Keratinocyte (primary cell): ENCODE measurements at regions not wholly inside any gene's neighbourhood (a gene's known extent, or its start where the extent isn't known, plus 50 kb on each side); places are given as distances from the start of the nearest gene placed in this dataset.

Experiments used
- DNase-seq: peaks from one replicate; pipeline ENCODE4 v3.0.0-alpha.2; 2011; ENCODE audit warnings: low read depth, missing footprints, low spot score
- FAIRE-seq: peaks from 2 replicates; lab custom pipeline; 2011; peaks lifted over from hg19 to GRCh38; lab: Jason Lieb, UNC
- H2AFZ ChIP-seq: 2 replicates; pipeline ENCODE4 v1.6.0; 2012; ENCODE audit warnings: low read length, control low read depth, inconsistent platforms; ENCODE audit not compliant: control insufficient read depth
- H3K27ac ChIP-seq: 2 replicates; pipeline ENCODE4 v1.5.1; 2011; ENCODE audit warnings: low read length; ENCODE audit not compliant: control insufficient read depth, insufficient read depth
- H3K27me3 ChIP-seq: 3 replicates; pipeline ENCODE4 v1.6.0; 2011; ENCODE audit warnings: low read length; ENCODE audit not compliant: control insufficient read depth, insufficient read depth; ENCODE audit errors: extremely low read depth
- H3K36me3 ChIP-seq, 2 experiments: 2 replicates in 1 of 2; 3 replicates in 1 of 2; pipeline ENCODE4 v1.5.1; 2011; ENCODE audit warnings: low read length in 2 of 2, mild to moderate bottlenecking in 1 of 2; ENCODE audit not compliant: control insufficient read depth in 2 of 2, insufficient read depth in 2 of 2; ENCODE audit errors: extremely low read depth in 1 of 2
- H3K4me1 ChIP-seq: 3 replicates; pipeline ENCODE4 v1.5.1; 2011; ENCODE audit warnings: low read length; ENCODE audit not compliant: control insufficient read depth, insufficient read depth; ENCODE audit errors: extremely low read depth
- H3K4me2 ChIP-seq: 3 replicates; pipeline ENCODE4 v1.6.0; 2011; ENCODE audit warnings: low read depth, low read length; ENCODE audit not compliant: control insufficient read depth, insufficient read depth; ENCODE audit errors: extremely low read depth
- H3K4me3 ChIP-seq, 3 experiments: fragments of 200-600 bp in 1 of 3; sonication (generic) in 1 of 3; 2 replicates in 2 of 3; 3 replicates in 1 of 3; pipeline ENCODE4 v1.5.1; 2011 to 2016; ENCODE audit warnings: low read length in 3 of 3, mild to moderate bottlenecking in 3 of 3, control low read depth in 2 of 3, inconsistent platforms in 1 of 3, low read depth in 1 of 3, mixed read lengths in 1 of 3, mixed run types in 1 of 3, moderate library complexity in 1 of 3; ENCODE audit not compliant: control insufficient read depth in 2 of 3, insufficient read depth in 2 of 3; ENCODE audit errors: extremely low read depth in 1 of 3
- H3K79me2 ChIP-seq: 2 replicates; pipeline ENCODE4 v1.6.0; 2012; ENCODE audit warnings: low read length; ENCODE audit not compliant: control insufficient read depth, insufficient read depth
- H3K9ac ChIP-seq: 3 replicates; pipeline ENCODE4 v1.6.0; 2011; ENCODE audit warnings: low read length; ENCODE audit not compliant: control insufficient read depth, insufficient read depth; ENCODE audit errors: extremely low read depth
- H3K9me1 ChIP-seq: 3 replicates; pipeline ENCODE4 v1.6.0; 2011; ENCODE audit warnings: low read length; ENCODE audit not compliant: control insufficient read depth, insufficient read depth; ENCODE audit errors: extremely low read depth
- H3K9me3 ChIP-seq: 2 replicates; pipeline ENCODE4 v1.5.1; 2012; ENCODE audit warnings: low read depth, low read length; ENCODE audit not compliant: control insufficient read depth
- H4K20me1 ChIP-seq: 3 replicates; pipeline ENCODE4 v1.6.0; 2011; ENCODE audit warnings: low read length; ENCODE audit not compliant: control insufficient read depth, insufficient read depth; ENCODE audit errors: extremely low read depth
- CTCF ChIP-seq, 3 experiments: IDR thresholded peaks in 1 of 3; conservative IDR thresholded peaks in 1 of 3; optimal IDR thresholded peaks in 1 of 3; 2 replicates in 2 of 3; 3 replicates in 1 of 3; pipeline versions ENCODE3 to v1.5.1; 2011; ENCODE audit warnings: low read length in 3 of 3, mild to moderate bottlenecking in 3 of 3, moderate library complexity in 2 of 3, control low read depth in 1 of 3, inconsistent platforms in 1 of 3; ENCODE audit not compliant: insufficient read depth in 2 of 3; ENCODE audit errors: extremely low read depth in 1 of 3
- EZH2 ChIP-seq: IDR thresholded peaks from one replicate; pipeline ENCODE4 v1.6.1; 2012; ENCODE audit warnings: inconsistent platforms, mild to moderate bottlenecking, low read length, moderate library complexity
- dilution Hi-C: fragments of 300-500 bp; cut with MboI; formaldehyde crosslinking; loops from one replicate; pipeline ENCODE4 v1.7.0; 2020; ENCODE audit warnings: low sequenced_read_pairs; ENCODE audit not compliant: extremely low pct_ligation_motif_present

- H3K4me3 ChIP-seq: no peak overlapping the region
- no peaks in the 10 kb centered on the region for H3K27me3 ChIP-seq
- TF ChIP-seq EZH2 (no peak), CTCF (optimal IDR thresholded peaks at IDR 0.05 in 1 of 3, IDR thresholded peaks at IDR 0.05 in 1 of 3, conservative IDR thresholded peaks at IDR 0.05 in 1 of 3; ENCODE audit: extremely low read depth in 1 of 3, insufficient read depth in 2 of 3, low read length in 3 of 3) (no peak)
- H4K20me1 ChIP-seq: no peaks in the 10 kb centered on the region
- H3K9me3 ChIP-seq: no peaks in the 10 kb centered on the region
- FAIRE-seq (no peak), DNase-seq (no peak)
- no peaks in the 10 kb centered on the region for H3K36me3 ChIP-seq
- H3K9ac ChIP-seq: no peak overlapping the region
- H3K79me2 ChIP-seq: no peaks in the 10 kb centered on the region
- H3K4me2 ChIP-seq: no peak overlapping the region
- dilution Hi-C loops: no loop called here
- H3K4me1 ChIP-seq: no peaks in the 10 kb centered on the region
- H3K9me1 ChIP-seq: no peaks in the 10 kb centered on the region
- H3K27ac ChIP-seq: no peak overlapping the region
- H2AFZ ChIP-seq: no peak overlapping the region
These were observed 166.4 kb upstream of the RPRM start for GRCh38 chr2:153644955-153645354.

- no peak for FAIRE-seq
- no peak for DNase-seq
These were observed 167.0 kb upstream of the RPRM start for GRCh38 chr2:153645599-153645998.

More at GRCh38 chr2:153645599-153645998, 167.0 kb upstream of the RPRM start:
- dilution Hi-C loops: no loop called here
- H3K27me3 ChIP-seq: no peaks in the 10 kb centered on the region
- no peak overlapping the region for H3K9ac ChIP-seq
- H3K27ac ChIP-seq: no peak overlapping the region
- H3K79me2 ChIP-seq: no peaks in the 10 kb centered on the region
- H3K4me2 ChIP-seq: no peak overlapping the region
- TF ChIP-seq EZH2 (no peak), CTCF (optimal IDR thresholded peaks at IDR 0.05 in 1 of 3, IDR thresholded peaks at IDR 0.05 in 1 of 3, conservative IDR thresholded peaks at IDR 0.05 in 1 of 3; ENCODE audit: extremely low read depth in 1 of 3, insufficient read depth in 2 of 3, low read length in 3 of 3) (no peak)
- H3K4me1 ChIP-seq: no peaks in the 10 kb centered on the region
- no peaks in the 10 kb centered on the region for H4K20me1 ChIP-seq
- H3K4me3 ChIP-seq: no peak overlapping the region
- no peak overlapping the region for H2AFZ ChIP-seq
- H3K36me3 ChIP-seq: no peaks in the 10 kb centered on the region
- H3K9me1 ChIP-seq: no peaks in the 10 kb centered on the region
- no peaks in the 10 kb centered on the region for H3K9me3 ChIP-seq
